ENCODE measurements at regions not wholly inside any gene's neighbourhood (a gene's known extent, or its start where the extent isn't known, plus 50 kb on each side); places are given as distances from the start of the nearest gene placed in this dataset.

DNA sequence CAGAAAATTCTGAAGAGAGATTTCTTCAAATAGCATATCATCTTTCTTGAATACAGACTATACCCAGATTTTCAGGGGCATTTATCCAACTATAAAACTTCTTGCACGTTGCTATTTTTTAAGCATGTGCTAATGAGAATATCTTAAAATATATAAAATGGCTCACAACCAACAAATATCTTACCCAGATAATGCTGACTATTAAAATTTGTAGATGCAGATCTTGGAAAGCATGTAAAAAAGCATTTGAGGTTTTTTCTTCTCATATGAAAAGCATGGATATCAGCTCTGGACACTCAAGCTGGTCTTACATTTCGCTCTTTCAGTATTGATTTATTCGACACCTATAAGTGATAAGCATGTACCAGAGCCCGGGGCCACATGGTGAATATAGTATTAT lies 1187.7 kb upstream of the ADGRL4 start:
- WGBS, 2 donors = 76 to 86% methylated on average over 4 of the region's 4 CpGs

DNA sequence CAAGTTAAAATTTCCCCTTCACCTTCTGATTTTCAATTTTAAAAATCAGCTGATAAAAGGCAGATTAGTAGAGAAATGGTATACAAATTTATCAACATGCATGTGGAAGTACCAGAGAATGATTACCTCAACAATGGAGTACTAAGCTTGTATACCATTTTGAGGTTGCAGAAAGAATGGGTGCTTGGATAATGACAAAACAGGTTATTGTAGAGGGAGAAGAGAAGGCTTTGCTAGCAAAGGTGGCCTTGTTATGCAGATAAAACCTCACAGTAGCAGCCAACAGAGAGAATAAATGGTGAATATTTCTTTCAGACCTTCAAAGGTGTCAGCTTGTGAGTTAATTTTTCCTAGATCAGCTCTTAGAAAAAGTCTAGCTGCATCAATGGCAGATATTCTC lies 1174.9 kb upstream of the ADGRL4 start:
- Histone ChIP-seq H3K27me3 (no peaks in the 10 kb centered on the region), H3K9me3 (peaks cover 0 to 4% (median 0%) of the 10 kb centered on the region in 3 donors), H3K36me3 (no peaks in the 10 kb centered on the region), H3K4me1 (no peaks in the 10 kb centered on the region), H3K4me3 (no peak overlapping the region), H3K27ac (no peak overlapping the region)
- no peak for TF ChIP-seq POLR2A (IDR thresholded peaks at IDR 0.05)
- TF ChIP-seq, protein P1, sequence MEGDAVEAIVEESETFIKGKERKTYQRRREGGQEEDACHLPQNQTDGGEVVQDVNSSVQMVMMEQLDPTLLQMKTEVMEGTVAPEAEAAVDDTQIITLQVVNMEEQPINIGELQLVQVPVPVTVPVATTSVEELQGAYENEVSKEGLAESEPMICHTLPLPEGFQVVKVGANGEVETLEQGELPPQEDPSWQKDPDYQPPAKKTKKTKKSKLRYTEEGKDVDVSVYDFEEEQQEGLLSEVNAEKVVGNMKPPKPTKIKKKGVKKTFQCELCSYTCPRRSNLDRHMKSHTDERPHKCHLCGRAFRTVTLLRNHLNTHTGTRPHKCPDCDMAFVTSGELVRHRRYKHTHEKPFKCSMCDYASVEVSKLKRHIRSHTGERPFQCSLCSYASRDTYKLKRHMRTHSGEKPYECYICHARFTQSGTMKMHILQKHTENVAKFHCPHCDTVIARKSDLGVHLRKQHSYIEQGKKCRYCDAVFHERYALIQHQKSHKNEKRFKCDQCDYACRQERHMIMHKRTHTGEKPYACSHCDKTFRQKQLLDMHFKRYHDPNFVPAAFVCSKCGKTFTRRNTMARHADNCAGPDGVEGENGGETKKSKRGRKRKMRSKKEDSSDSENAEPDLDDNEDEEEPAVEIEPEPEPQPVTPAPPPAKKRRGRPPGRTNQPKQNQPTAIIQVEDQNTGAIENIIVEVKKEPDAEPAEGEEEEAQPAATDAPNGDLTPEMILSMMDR (IDR thresholded peaks at IDR 0.05) = no peak
- intact Hi-C loops (cut with DNase I) = no loop called here
- DNase-seq = no peak

More for the DNA sequence above, 1187.7 kb upstream of the ADGRL4 start:
- no peaks in the 10 kb centered on the region for H3K36me3 ChIP-seq
- intact Hi-C loops (cut with DNase I) = no loop called here
- H3K4me1 ChIP-seq = no peaks in the 10 kb centered on the region
- no peak overlapping the region for H3K4me3 ChIP-seq
- TF ChIP-seq, protein P1 (IDR thresholded peaks at IDR 0.05) = no peak
- no peak for TF ChIP-seq POLR2A (IDR thresholded peaks at IDR 0.05)
- H3K9me3 ChIP-seq = no peaks in the 10 kb centered on the region
- no peak overlapping the region for H3K27ac ChIP-seq
- H3K27me3 ChIP-seq = no peaks in the 10 kb centered on the region
- DNase-seq = no peak

DNA sequence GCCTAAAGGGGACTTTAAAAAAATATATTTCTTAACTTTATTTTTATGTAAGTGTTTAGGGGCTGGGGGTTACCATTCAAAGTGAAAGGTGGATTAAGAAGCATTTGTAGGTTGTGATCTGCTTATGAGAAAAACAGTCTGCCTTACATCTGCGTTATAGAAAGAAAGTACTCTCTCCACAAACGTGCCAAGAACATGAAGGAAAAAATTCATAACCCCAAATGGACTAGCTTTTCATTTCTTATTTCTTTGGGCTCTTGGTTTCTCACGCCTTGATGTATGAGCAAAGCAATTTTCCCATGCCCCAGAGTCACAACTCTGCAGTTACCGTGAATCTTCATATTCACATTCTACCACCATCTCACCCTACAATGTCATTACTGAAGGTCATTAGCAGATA lies 1165.1 kb upstream of the ADGRL4 start:
- WGBS, 2 donors = 57 to 62% methylated on average over 4 of the region's 4 CpGs
- H3K27ac ChIP-seq = no peak overlapping the region
- H3K4me1 ChIP-seq = no peaks in the 10 kb centered on the region
- H3K27me3 ChIP-seq = no peaks in the 10 kb centered on the region
- intact Hi-C loops (cut with DNase I) = no loop called here
- H3K4me3 ChIP-seq = no peak overlapping the region
- TF ChIP-seq, protein P1 (IDR thresholded peaks at IDR 0.05) = no peak
- no peak for TF ChIP-seq POLR2A (IDR thresholded peaks at IDR 0.05)
- H3K9me3 ChIP-seq = peaks cover 0 to 2% (median 0%) of the 10 kb centered on the region in 3 donors
- H3K36me3 ChIP-seq = no peaks in the 10 kb centered on the region
- no peak for DNase-seq

DNA sequence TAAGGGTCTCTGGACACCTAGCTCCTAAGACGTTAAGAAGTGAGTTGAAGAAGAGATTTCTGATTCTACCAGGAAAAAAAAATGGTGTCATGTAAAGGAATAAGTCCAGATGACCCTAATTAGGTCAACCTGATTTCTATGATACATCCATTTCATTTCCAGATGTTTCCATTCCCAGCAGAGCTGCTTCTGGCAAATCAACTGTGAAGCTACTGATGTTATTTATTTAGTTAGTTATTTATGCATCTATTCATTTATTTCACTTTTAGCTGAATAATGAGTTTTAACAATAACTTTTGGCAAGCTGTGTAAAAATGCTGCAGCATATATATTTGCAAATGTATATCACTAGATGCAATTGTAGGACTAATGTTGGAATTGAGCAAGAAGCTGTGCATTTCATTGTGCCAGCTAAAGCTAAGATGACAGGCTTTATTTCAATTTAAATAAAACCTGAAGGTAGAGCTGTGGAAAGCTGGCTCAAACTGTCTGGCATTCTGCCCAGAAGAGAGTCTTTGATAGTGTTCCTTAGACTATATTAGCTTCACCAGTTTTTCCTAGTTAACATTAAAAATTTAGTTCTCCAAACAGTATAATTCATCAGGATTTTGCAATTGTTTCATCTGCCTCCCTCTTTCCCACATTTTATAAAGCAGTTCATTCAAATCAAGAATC lies 1164.4 kb upstream of the ADGRL4 start:
- no peak for DNase-seq
- Histone ChIP-seq H3K4me3 (no peak overlapping the region), H3K27ac (no peak overlapping the region), H3K27me3 (no peaks in the 10 kb centered on the region), H3K36me3 (no peaks in the 10 kb centered on the region), H3K4me1 (no peaks in the 10 kb centered on the region), H3K9me3 (no peaks in the 10 kb centered on the region)
- intact Hi-C loops (cut with DNase I) = no loop called here
- 28 to 39% methylated on average over 1 of the region's 1 CpG for WGBS, 2 donors
- TF ChIP-seq POLR2A (IDR thresholded peaks at IDR 0.05) = no peak
- TF ChIP-seq, protein P1 (IDR thresholded peaks at IDR 0.05) = no peak

DNA sequence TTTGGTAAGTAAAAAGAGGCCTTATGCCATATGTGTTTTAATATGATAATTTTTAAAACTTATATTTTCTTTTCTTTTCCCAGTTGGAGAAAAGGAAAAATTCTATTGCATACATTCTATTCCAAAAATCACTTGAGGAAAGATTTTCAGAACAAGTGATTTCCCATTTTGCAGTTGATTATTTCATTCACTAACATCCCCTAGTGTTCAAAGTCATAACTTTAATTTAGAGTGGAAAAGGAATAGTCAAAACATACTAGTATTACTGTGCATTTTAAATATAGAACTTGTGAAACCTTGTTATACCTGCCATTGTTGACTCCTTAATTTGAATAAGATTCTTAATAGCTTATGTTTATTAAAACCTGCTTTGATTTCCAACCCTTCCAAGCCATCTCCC lies 1157.6 kb upstream of the ADGRL4 start:
- intact Hi-C loops (cut with DNase I) = no loop called here
- no peak for DNase-seq
- H3K4me3 ChIP-seq = no peak overlapping the region
- H3K27ac ChIP-seq = no peak overlapping the region
- TF ChIP-seq, protein P1 (IDR thresholded peaks at IDR 0.05) = no peak
- no peaks in the 10 kb centered on the region for H3K9me3 ChIP-seq
- no peaks in the 10 kb centered on the region for H3K4me1 ChIP-seq
- no peaks in the 10 kb centered on the region for H3K27me3 ChIP-seq
- no peaks in the 10 kb centered on the region for H3K36me3 ChIP-seq
